ENCODE measurements at regions not wholly inside any gene's neighbourhood (a gene's known extent, or its start where the extent isn't known, plus 50 kb on each side); places are given as distances from the start of the nearest gene placed in this dataset.

DNA sequence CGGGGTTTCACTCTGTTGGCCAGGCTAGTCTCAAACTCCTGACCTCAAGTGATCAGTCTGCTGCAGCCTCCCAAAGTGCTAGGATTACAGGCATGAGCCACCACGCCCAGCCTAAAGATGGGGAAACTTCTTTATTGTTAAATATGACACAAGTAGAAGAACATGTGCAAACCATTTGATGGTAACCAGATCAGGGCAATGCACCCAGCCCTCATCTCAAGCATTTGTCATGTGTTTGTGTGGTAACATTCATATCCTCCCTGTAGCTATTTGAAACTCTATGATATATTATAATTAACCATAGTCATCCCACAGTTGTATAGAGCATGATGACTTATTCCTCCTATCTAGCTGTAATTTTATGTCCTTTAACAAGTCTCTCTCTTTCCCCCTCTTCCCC, 119.5 kb upstream of the TMPRSS2 start:
- TF ChIP-seq, protein P1, sequence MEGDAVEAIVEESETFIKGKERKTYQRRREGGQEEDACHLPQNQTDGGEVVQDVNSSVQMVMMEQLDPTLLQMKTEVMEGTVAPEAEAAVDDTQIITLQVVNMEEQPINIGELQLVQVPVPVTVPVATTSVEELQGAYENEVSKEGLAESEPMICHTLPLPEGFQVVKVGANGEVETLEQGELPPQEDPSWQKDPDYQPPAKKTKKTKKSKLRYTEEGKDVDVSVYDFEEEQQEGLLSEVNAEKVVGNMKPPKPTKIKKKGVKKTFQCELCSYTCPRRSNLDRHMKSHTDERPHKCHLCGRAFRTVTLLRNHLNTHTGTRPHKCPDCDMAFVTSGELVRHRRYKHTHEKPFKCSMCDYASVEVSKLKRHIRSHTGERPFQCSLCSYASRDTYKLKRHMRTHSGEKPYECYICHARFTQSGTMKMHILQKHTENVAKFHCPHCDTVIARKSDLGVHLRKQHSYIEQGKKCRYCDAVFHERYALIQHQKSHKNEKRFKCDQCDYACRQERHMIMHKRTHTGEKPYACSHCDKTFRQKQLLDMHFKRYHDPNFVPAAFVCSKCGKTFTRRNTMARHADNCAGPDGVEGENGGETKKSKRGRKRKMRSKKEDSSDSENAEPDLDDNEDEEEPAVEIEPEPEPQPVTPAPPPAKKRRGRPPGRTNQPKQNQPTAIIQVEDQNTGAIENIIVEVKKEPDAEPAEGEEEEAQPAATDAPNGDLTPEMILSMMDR (conservative IDR thresholded peaks at IDR 0.05; ENCODE audit: low read length) = no peak
- TF ChIP-seq EZH2phosphoT487 (IDR thresholded peaks at IDR 0.05; ENCODE audit: borderline replicate concordance, low read depth, low read length) = no peak
